ENCODE measurements at regions not wholly inside any gene's neighbourhood (a gene's known extent, or its start where the extent isn't known, plus 50 kb on each side); places are given as distances from the start of the nearest gene placed in this dataset.

DNA sequence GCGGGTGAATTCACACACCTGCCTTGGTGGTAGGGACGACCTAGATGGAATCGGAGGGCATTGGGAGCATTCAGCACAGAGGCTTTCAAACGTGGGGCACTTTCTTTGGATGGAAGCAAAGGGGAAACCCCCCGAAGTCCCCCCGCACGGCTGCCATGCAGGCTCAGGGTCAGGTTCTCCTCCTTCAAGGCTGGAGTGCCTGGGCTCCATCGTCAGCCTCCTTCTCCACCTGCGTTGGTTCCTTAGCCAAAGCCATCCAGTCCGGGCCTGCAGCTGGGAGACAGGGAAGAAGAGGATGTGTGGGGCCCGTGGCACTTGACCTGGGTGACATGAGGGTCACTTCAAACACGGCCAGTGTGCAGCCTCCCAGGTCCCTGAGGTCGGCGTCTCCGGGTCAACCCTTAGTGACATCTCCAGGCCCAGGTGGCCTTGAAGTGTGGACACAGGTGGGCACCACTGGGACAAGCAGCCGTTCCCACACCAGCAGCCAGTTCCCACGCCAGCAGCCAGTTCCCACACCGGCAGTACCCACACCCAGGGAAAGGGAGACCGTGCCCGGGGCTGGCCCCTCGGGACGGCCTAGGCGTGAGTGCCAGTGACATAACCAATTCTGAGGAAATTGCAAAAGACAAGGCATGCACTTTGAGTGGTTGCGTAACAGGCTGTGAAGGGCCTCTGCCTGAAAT lies 116.0 kb downstream of the SOX1 start:
- no peaks in the 10 kb centered on the region for H3K9me3 ChIP-seq (ENCODE audit: low read depth)

GRCh38 chr13:112183532-112184090 lies 116.7 kb downstream of the SOX1 start:
- no peaks in the 10 kb centered on the region for H3K36me3 ChIP-seq (ENCODE audit: low read depth)
- H3K9ac ChIP-seq = no peak overlapping the region
- no peaks in the 10 kb centered on the region for H4K20me1 ChIP-seq (ENCODE audit: insufficient read depth)
- no peak for TF ChIP-seq EZH2phosphoT487 (IDR thresholded peaks at IDR 0.05; ENCODE audit: insufficient read depth, low read depth)
- TF ChIP-seq EZH2 (IDR thresholded peaks at IDR 0.05; ENCODE audit: insufficient read depth, poor library complexity, severe bottlenecking) = no peak
- H3K9me3 ChIP-seq (ENCODE audit: low read depth) = no peaks in the 10 kb centered on the region
- no peaks in the 10 kb centered on the region for H3K9me2 ChIP-seq (ENCODE audit: insufficient read depth)
- no peaks in the 10 kb centered on the region for H3K27me3 ChIP-seq (replicated peaks; ENCODE audit: insufficient read depth)
- no peaks in the 10 kb centered on the region for H3F3A ChIP-seq (ENCODE audit: insufficient read depth)
- no peak for DNase-seq
- H3K4me3 ChIP-seq = no peak overlapping the region
- in situ Hi-C loops (cut with MboI) = no loop called here
- H2AFZ ChIP-seq = no peak overlapping the region
- no peaks in the 10 kb centered on the region for H3K4me1 ChIP-seq (ENCODE audit: insufficient read depth)
- WGBS, 2 experiments (ENCODE audit: low coverage in 1 of 2, low lambda C conversion rate in 2 of 2, missing lambda C conversion rate in 2 of 2) = 62 to 64% methylated on average over 24 of the region's 24 CpGs
- no peak overlapping the region for H3K4me2 ChIP-seq (ENCODE audit: unreplicated experiment)
- no peaks in the 10 kb centered on the region for H3K79me2 ChIP-seq (ENCODE audit: insufficient read depth)
- no peak overlapping the region for H3K27ac ChIP-seq

More for the DNA sequence above, 116.0 kb downstream of the SOX1 start:
- no peaks in the 10 kb centered on the region for H3K36me3 ChIP-seq (ENCODE audit: low read depth)
- H3K4me2 ChIP-seq (ENCODE audit: unreplicated experiment) = no peak overlapping the region
- no peaks in the 10 kb centered on the region for H3K9me2 ChIP-seq (ENCODE audit: insufficient read depth)
- no peaks in the 10 kb centered on the region for H3K27me3 ChIP-seq (replicated peaks; ENCODE audit: insufficient read depth)
- H3F3A ChIP-seq (ENCODE audit: insufficient read depth) = no peaks in the 10 kb centered on the region
- H3K27ac ChIP-seq = no peak overlapping the region
- in situ Hi-C loops (cut with MboI) = no loop called here
- WGBS, 2 experiments (ENCODE audit: low coverage in 1 of 2, low lambda C conversion rate in 2 of 2, missing lambda C conversion rate in 2 of 2) = 34 to 38% methylated on average over 24 of the region's 24 CpGs
- no peak overlapping the region for H3K4me3 ChIP-seq
- DNase-seq = no peak
- no peaks in the 10 kb centered on the region for H3K79me2 ChIP-seq (ENCODE audit: insufficient read depth)
- H2AFZ ChIP-seq = no peak overlapping the region
- no peak overlapping the region for H3K9ac ChIP-seq
- H3K4me1 ChIP-seq (ENCODE audit: insufficient read depth) = no peaks in the 10 kb centered on the region
- no peak for TF ChIP-seq EZH2 (IDR thresholded peaks at IDR 0.05; ENCODE audit: insufficient read depth, poor library complexity, severe bottlenecking)
- no peak for TF ChIP-seq EZH2phosphoT487 (IDR thresholded peaks at IDR 0.05; ENCODE audit: insufficient read depth, low read depth)
- no peaks in the 10 kb centered on the region for H4K20me1 ChIP-seq (ENCODE audit: insufficient read depth)

GRCh38 chr13:112184261-112184660 lies 117.3 kb downstream of the SOX1 start:
- no peaks in the 10 kb centered on the region for H4K20me1 ChIP-seq (ENCODE audit: insufficient read depth)
- H3K9ac ChIP-seq = no peak overlapping the region
- no peak overlapping the region for H3K4me3 ChIP-seq
- no peak overlapping the region for H3K27ac ChIP-seq
- in situ Hi-C loops (cut with MboI) = no loop called here
- no peak overlapping the region for H3K4me2 ChIP-seq (ENCODE audit: unreplicated experiment)
- no peaks in the 10 kb centered on the region for H3K36me3 ChIP-seq (ENCODE audit: low read depth)
- no peaks in the 10 kb centered on the region for H3K9me2 ChIP-seq (ENCODE audit: insufficient read depth)
- H3K4me1 ChIP-seq (ENCODE audit: insufficient read depth) = no peaks in the 10 kb centered on the region
- no peaks in the 10 kb centered on the region for H3F3A ChIP-seq (ENCODE audit: insufficient read depth)
- no peak overlapping the region for H2AFZ ChIP-seq
- H3K9me3 ChIP-seq (ENCODE audit: low read depth) = no peaks in the 10 kb centered on the region
- TF ChIP-seq EZH2phosphoT487 (IDR thresholded peaks at IDR 0.05; ENCODE audit: insufficient read depth, low read depth) = no peak
- TF ChIP-seq EZH2 (IDR thresholded peaks at IDR 0.05; ENCODE audit: insufficient read depth, poor library complexity, severe bottlenecking) = no peak
- no peaks in the 10 kb centered on the region for H3K27me3 ChIP-seq (replicated peaks; ENCODE audit: insufficient read depth)
- 45 to 49% methylated on average over 12 to 14 of the region's 14 CpGs for WGBS, 2 experiments (ENCODE audit: low coverage in 1 of 2, low lambda C conversion rate in 2 of 2, missing lambda C conversion rate in 2 of 2)
- no peak for DNase-seq
- H3K79me2 ChIP-seq (ENCODE audit: insufficient read depth) = no peaks in the 10 kb centered on the region

GRCh38 chr13:112184851-112185371 lies 118.0 kb downstream of the SOX1 start:
- TF ChIP-seq EZH2phosphoT487 (IDR thresholded peaks at IDR 0.05; ENCODE audit: insufficient read depth, low read depth) (no peak), EZH2 (IDR thresholded peaks at IDR 0.05; ENCODE audit: insufficient read depth, poor library complexity, severe bottlenecking) (no peak)

More at GRCh38 chr13:112184851-112185371, 118.0 kb downstream of the SOX1 start:
- H3K36me3 ChIP-seq (ENCODE audit: low read depth) = no peaks in the 10 kb centered on the region
- H3K4me1 ChIP-seq (ENCODE audit: insufficient read depth) = no peaks in the 10 kb centered on the region
- no peaks in the 10 kb centered on the region for H3K79me2 ChIP-seq (ENCODE audit: insufficient read depth)
- H3K9ac ChIP-seq = no peak overlapping the region
- in situ Hi-C loops (cut with MboI) = no loop called here
- no peak overlapping the region for H3K4me3 ChIP-seq
- H3K27me3 ChIP-seq (replicated peaks; ENCODE audit: insufficient read depth) = no peaks in the 10 kb centered on the region
- DNase-seq = no peak
- 46 to 54% methylated on average over 15 of the region's 15 CpGs for WGBS, 2 experiments (ENCODE audit: low coverage in 1 of 2, low lambda C conversion rate in 2 of 2, missing lambda C conversion rate in 2 of 2)
- no peaks in the 10 kb centered on the region for H4K20me1 ChIP-seq (ENCODE audit: insufficient read depth)
- H3K4me2 ChIP-seq (ENCODE audit: unreplicated experiment) = no peak overlapping the region
- no peaks in the 10 kb centered on the region for H3K9me3 ChIP-seq (ENCODE audit: low read depth)
- no peaks in the 10 kb centered on the region for H3F3A ChIP-seq (ENCODE audit: insufficient read depth)
- no peaks in the 10 kb centered on the region for H3K9me2 ChIP-seq (ENCODE audit: insufficient read depth)
- no peak overlapping the region for H3K27ac ChIP-seq
- no peak overlapping the region for H2AFZ ChIP-seq
